Right ventricle myocardium inferior (tissue), 1 donor: ENCODE measurements at regions not wholly inside any gene's neighbourhood (a gene's known extent, or its start where the extent isn't known, plus 50 kb on each side); places are given as distances from the start of the nearest gene placed in this dataset.
"Not testable (repeated sequence)": the region's sequence is repeated elsewhere in the genome, so short reads cannot be mapped to it uniquely, and the experiment has no call there.

Experiments used
- ATAC-seq: fragments of 200-7000 bp; cut with Tn5 transposase; one replicate; pipeline ENCODE4 v1.9.1; 2020; ENCODE audit warnings: mild to moderate bottlenecking, moderate library complexity
- DNase-seq: peaks from one replicate; pipeline ENCODE4 v3.0.0; 2021; ENCODE audit errors: missing footprints
- intact Hi-C: fragments of 100-400 bp; cut with DNase I; formaldehyde crosslinking; loops from one replicate; pipeline ENCODE4 v1.11.0; 2022
- donor health status: DM: no; HTN: yes; CAD: no; lungs with severe emphysema.

- ATAC-seq (peak; percentile 92), DNase-seq (no peak)
- intact Hi-C loops, result no loop called here
Measured at GRCh38 chr1:87968197-87968955, 639.7 kb downstream of the LMO4 start.

DNA sequence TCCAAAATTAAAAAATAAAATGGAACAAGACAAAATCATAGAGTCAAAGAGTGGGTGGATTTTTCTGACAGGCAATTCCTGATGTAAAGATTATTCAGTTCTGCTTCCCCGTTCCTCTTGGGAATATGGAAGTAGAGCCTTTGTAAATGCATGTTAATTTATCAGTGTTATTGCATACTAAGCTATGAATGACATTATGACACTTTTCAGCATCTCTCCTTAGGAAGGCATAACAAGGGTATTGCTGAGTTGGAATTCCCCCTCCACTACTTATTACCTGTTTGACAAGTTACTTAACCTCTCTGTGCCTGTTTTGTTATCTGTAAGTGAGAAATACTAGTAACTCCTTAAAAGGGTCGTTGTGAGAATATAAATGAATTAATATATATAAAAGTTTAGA lies 640.4 kb downstream of the LMO4 start:
- intact Hi-C loops, result no loop called here
- no peak for ATAC-seq
- DNase-seq, result no peak

GRCh38 chr1:87972811-87973210 lies 644.1 kb downstream of the LMO4 start:
- ATAC-seq (no peak), DNase-seq (no peak)
- intact Hi-C loops, result no loop called here

DNA sequence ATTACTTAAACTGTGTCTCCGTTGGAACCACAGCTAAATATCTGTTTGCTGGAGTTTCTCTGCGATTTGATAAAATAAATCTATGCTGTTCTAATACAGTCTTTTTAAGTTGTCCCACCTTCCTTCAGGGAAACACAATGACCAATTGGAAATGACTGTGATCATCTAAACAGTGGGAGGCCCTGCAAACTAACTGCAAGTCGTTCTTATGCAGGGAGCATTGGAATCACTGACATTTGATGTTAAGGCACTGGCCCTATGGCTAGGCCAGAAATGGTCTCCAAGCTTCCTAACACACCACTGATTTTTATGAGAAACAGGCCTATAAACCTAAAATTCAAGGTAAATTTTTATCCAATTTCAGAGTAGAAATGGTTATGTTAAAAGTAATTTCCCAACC lies 645.2 kb downstream of the LMO4 start:
- intact Hi-C loops, result no loop called here
- no peak for ATAC-seq

DNA sequence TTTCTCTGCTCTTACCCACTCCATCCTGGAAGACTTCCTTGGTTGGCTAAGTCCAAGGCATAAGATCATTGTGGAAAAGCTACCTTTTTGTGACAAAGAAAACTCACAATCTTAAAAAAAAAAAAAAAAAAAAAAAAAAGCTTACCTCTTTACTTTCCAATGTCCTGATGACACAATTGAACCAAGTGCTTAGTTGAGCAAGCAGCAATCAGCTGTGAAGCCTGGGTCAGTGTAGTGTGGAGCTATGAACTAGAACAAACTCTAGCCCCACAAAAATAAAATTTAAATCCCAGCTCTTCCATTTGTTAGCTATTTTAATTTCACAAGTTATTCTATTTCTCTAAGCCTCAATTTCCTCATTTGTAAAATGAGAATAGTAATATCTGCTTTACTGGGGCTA lies 647.6 kb downstream of the LMO4 start:
- no peak for ATAC-seq
- intact Hi-C loops, result no loop called here
- no peak for DNase-seq

More for the DNA sequence above, 645.2 kb downstream of the LMO4 start:
- no peak for DNase-seq

GRCh38 chr1:87977145-87977544 lies 648.5 kb downstream of the LMO4 start:
- DNase-seq (no peak), ATAC-seq (no peak)
- intact Hi-C loops, result no loop called here

- DNase-seq (no peak), ATAC-seq (no peak)
- intact Hi-C loops, result no loop called here
Measured at GRCh38 chr1:87979079-87979478, 650.4 kb downstream of the LMO4 start.

DNA sequence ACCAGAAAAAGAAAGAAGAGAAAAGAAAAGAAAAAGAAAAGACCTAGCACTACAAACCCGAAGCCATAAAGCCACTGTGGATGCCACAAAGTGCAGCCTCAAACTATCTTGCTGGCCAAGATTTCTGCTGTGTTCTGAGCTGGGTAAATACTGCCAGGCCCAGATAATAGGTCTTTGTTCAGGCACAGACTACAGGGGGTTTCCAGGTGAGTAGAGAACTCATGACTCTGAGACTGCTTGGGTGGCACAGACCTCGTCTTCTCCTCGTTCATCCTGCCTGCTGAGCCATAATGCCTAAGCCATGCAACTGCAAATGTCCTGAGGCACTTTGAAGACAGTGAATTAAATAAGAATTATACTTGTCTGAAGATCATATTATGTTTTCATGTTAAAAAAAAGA lies 651.8 kb downstream of the LMO4 start:
- DNase-seq (no peak), ATAC-seq (no peak)
- intact Hi-C loops, result no loop called here

DNA sequence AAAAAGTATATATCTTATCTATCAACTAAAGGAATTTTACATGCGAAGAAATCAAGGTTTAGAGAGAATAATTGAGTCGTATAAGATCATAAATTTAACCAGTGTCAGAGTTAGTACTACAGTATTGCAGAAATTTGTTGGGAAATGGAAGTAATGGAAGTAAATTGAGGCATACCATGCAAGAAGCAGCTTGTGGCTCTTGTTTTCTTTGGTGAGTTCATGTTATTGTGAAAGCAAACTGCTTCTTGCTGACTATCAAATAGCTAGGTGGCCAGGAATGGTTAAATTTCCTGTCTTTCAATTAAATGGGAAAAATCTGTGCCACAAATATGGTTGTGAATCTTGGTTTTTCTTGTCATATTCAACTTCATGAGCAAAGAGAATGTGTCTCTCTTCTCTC lies 652.7 kb downstream of the LMO4 start:
- intact Hi-C loops, result no loop called here
- DNase-seq (no peak), ATAC-seq (no peak)

DNA sequence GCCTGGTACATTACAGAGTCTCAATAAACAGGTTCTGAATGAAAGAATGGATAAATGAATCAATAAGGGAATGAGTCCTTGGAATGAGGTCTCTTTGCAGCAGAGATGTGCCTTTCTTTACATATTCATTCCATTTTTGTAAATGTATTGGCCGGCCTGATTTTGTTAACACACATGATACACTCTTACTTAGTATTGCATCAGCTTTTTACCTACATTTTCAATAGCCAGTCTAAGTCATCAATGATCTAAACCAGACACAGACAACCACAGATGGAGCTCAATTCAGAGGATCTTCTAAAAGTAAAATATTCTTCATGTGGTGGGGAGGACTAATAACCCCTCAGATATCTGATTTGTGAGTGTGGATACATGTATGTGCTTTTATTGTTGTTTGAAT lies 653.1 kb downstream of the LMO4 start:
- DNase-seq, result no peak
- intact Hi-C loops, result no loop called here
- no peak for ATAC-seq

DNA sequence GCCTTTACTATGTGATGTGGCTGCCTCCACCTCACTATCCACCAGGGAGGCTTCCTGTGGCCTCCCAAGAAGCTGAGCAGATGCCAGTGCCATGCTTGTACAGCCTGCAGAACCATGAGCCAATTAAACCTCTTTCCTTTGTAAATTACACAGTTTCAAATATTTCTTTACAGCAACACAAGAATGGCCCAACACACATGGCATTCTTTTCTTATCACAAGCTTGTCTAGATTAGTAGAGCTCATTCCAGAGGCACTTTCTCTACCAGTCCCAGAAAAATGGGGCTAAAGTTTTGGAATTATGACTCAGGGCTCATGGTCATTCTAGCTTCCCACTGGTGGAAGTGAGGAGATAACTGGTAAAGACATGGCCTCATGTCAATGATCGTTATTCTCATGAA lies 655.2 kb downstream of the LMO4 start:
- DNase-seq (no peak), ATAC-seq (no peak)
- intact Hi-C loops, result no loop called here

DNA sequence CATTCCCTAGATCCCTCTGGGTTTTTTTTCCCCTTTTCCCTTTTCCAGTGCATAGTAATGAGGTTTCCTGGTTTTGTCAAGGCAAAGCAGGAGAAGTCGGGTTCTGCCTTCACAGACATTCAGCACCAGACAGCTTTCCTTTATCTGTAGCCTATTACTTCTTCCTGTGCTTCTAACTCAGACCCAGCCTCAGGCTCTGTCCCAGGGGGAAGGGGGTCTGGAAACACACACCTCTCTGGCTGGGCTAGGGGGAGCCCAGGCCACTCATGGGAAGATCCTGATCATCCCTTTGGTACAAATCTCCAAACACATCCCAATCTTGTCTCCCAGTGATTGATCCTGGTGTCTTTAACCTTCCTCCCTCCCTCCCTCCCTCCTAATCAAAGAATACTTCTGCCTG lies 656.4 kb downstream of the LMO4 start:
- intact Hi-C loops, result no loop called here
- ATAC-seq, result no peak
- DNase-seq, result no peak

- intact Hi-C loops, result no loop called here
- no peak for DNase-seq
- ATAC-seq, result no peak
Measured at GRCh38 chr1:87986130-87986866, 657.6 kb downstream of the LMO4 start.

- DNase-seq (no peak), ATAC-seq (no peak)
- intact Hi-C loops, result no loop called here
Measured at GRCh38 chr1:87989346-87989745, 660.7 kb downstream of the LMO4 start.

DNA sequence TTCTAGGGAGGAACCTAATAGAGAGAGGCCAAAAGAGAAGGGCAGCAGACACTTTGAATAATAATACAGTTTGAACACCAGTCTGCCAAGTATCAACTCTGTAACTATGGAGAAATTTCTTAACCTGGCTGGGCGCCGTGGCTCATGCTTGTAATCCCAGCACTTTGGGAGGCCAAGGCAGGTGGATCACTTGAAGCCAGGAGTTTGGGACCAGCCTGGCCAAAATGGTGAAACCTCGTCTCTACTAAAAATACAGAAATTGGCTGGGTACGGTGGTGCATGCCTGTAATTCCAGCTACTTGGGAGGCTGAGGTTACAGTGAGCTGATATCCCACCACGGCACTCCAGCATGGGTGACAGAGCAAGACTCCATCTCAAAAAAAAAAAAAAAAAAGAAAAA lies 663.9 kb downstream of the LMO4 start:
- DNase-seq, intact Hi-C loops, ATAC-seq: not testable (repeated sequence)

DNA sequence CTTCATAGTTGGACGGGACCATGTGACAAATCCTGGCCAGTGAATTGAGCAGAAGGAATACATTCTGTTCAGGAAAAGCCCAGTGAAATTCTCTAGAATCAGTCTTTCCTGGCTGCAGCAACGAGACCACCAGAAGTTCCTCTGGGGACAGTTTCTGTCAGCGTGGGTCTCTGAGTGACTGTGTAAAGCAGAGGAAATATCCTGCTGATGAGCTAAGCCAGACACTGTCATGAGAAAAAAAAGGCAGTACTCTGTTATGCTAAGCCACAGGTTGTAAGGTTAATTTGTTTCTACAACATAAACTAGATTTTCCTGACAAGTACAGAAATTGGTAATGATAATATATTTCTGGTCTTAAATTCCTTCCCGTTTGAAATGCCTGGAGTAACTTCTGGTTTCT lies 664.4 kb downstream of the LMO4 start:
- intact Hi-C loops, result no loop called here
- no peak for DNase-seq
- ATAC-seq, result no peak

- intact Hi-C loops, result no loop called here
- DNase-seq (no peak), ATAC-seq (no peak)
Measured at GRCh38 chr1:87999852-88000251, 671.2 kb downstream of the LMO4 start.

DNA sequence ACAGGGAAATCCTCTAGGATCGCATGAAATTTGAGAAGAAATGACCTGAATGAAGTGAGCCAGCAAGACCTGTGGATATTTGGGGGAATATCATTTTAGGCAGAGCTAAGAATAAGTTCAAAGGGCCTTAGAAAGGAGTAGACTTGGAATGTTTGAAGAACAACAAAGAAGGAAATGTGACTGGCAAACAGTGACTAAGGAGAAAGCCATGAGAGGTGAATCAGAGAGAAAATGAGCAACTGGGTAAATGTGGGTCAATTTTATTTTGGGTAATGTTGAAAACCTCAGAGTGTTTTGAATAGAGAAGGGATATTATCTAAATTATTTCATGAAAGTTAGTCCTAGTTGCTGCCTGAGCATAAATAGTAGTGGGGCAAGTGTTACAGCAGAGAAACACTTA lies 672.8 kb downstream of the LMO4 start:
- intact Hi-C loops, result no loop called here

GRCh38 chr1:88003255-88003654 lies 674.6 kb downstream of the LMO4 start:
- DNase-seq, result no peak
- ATAC-seq, result no peak
- intact Hi-C loops, result no loop called here

More for the DNA sequence above, 672.8 kb downstream of the LMO4 start:
- DNase-seq (no peak), ATAC-seq (no peak)

GRCh38 chr1:88009916-88010315 lies 674.2 kb upstream of the PKN2 start:
- no peak for ATAC-seq
- intact Hi-C loops, result no loop called here
- no peak for DNase-seq

GRCh38 chr1:88013485-88013884 lies 670.6 kb upstream of the PKN2 start:
- intact Hi-C loops, result no loop called here
- ATAC-seq, result no peak

More at GRCh38 chr1:88013485-88013884, 670.6 kb upstream of the PKN2 start:
- no peak for DNase-seq
